ENCODE measurements at regions not wholly inside any gene's neighbourhood (a gene's known extent, or its start where the extent isn't known, plus 50 kb on each side); places are given as distances from the start of the nearest gene placed in this dataset.

- Histone ChIP-seq H3K4me3 (no peak overlapping the region), H3K36me3 (no peaks in the 10 kb centered on the region), H3K27ac (no peak overlapping the region), H3K4me1 (ENCODE audit: insufficient read depth) (no peaks in the 10 kb centered on the region), H3K27me3 (no peaks in the 10 kb centered on the region), H3K9me3 (no peaks in the 10 kb centered on the region)
- no peak for DNase-seq
- TF ChIP-seq POLR2A (IDR thresholded peaks at IDR 0.05) (no peak), CTCF (IDR thresholded peaks at IDR 0.05) (no peak), EP300 (IDR thresholded peaks at IDR 0.05) (no peak)
- intact Hi-C loops (cut with DNase I): no loop called here
- WGBS, 3 donors: 22 to 50% (median 25%) methylated on average over 1 of the region's 1 CpG
Observed at GRCh38 chr16:82421851-82422250, 204.9 kb upstream of the CDH13 start.

GRCh38 chr16:82419332-82419731 is 207.4 kb upstream of the CDH13 start:
- H3K4me3 ChIP-seq: no peak overlapping the region
- TF ChIP-seq CTCF (IDR thresholded peaks at IDR 0.05) (no peak), EP300 (IDR thresholded peaks at IDR 0.05) (no peak), POLR2A (IDR thresholded peaks at IDR 0.05) (no peak)
- no peaks in the 10 kb centered on the region for H3K36me3 ChIP-seq
- no peak for DNase-seq
- no peaks in the 10 kb centered on the region for H3K9me3 ChIP-seq
- no peaks in the 10 kb centered on the region for H3K27me3 ChIP-seq
- intact Hi-C loops (cut with DNase I): no loop called here
- 82 to 92% (median 83%) methylated on average over 5 of the region's 5 CpGs for WGBS, 3 donors
- H3K27ac ChIP-seq: no peak overlapping the region
- no peaks in the 10 kb centered on the region for H3K4me1 ChIP-seq (ENCODE audit: insufficient read depth)

- Histone ChIP-seq H3K27ac (no peak overlapping the region), H3K4me1 (ENCODE audit: insufficient read depth) (no peaks in the 10 kb centered on the region), H3K4me3 (no peak overlapping the region), H3K27me3 (no peaks in the 10 kb centered on the region), H3K36me3 (no peaks in the 10 kb centered on the region), H3K9me3 (no peaks in the 10 kb centered on the region)
- WGBS, 3 donors: 65 to 76% (median 68%) methylated on average over 3 of the region's 3 CpGs
- TF ChIP-seq EP300 (IDR thresholded peaks at IDR 0.05): no peak
- no peak for TF ChIP-seq CTCF (IDR thresholded peaks at IDR 0.05)
- no peak for TF ChIP-seq POLR2A (IDR thresholded peaks at IDR 0.05)
- DNase-seq: no peak
- intact Hi-C loops (cut with DNase I): no loop called here
Observed at GRCh38 chr16:82414476-82414875, 212.3 kb upstream of the CDH13 start.

GRCh38 chr16:82412770-82413169 is 214.0 kb upstream of the CDH13 start:
- no peak for DNase-seq
- intact Hi-C loops (cut with DNase I): no loop called here

More at GRCh38 chr16:82412770-82413169, 214.0 kb upstream of the CDH13 start:
- no peaks in the 10 kb centered on the region for H3K27me3 ChIP-seq
- H3K4me1 ChIP-seq (ENCODE audit: insufficient read depth): no peaks in the 10 kb centered on the region
- H3K36me3 ChIP-seq: no peaks in the 10 kb centered on the region
- H3K4me3 ChIP-seq: no peak overlapping the region
- TF ChIP-seq POLR2A (IDR thresholded peaks at IDR 0.05): no peak
- TF ChIP-seq CTCF (IDR thresholded peaks at IDR 0.05): no peak
- TF ChIP-seq EP300 (IDR thresholded peaks at IDR 0.05): no peak
- H3K27ac ChIP-seq: no peak overlapping the region
- no peaks in the 10 kb centered on the region for H3K9me3 ChIP-seq
- WGBS, 3 donors: 78 to 92% (median 79%) methylated on average over 4 of the region's 4 CpGs
